ENCODE measurements at regions not wholly inside any gene's neighbourhood (a gene's known extent, or its start where the extent isn't known, plus 50 kb on each side); places are given as distances from the start of the nearest gene placed in this dataset.
A peak's percentile ranks its signal among the peaks of the same experiment; 100 is the strongest.

DNA sequence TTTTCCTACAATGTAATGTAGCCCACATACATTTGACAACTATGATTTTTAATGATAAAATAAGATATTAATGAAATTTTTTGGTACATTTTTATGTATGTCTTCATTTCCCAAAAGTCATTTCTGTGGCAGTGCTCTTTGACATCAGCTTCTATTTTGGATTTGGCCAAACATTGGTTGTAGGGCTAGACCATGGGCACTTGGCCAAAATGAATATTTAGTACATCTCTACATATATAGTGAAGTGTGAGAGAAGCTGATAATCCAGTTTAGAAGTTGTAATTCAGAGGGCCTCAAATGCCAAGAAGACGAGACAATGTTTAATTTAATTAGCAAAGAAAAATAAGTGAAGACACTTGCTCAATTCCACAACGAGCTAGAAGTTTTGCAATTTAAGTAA lies 724.9 kb upstream of the SOX9 start:
- DNase-seq (ENCODE audit: low read depth in 4 of 4, low spot score in 3 of 4), result no peak

DNA sequence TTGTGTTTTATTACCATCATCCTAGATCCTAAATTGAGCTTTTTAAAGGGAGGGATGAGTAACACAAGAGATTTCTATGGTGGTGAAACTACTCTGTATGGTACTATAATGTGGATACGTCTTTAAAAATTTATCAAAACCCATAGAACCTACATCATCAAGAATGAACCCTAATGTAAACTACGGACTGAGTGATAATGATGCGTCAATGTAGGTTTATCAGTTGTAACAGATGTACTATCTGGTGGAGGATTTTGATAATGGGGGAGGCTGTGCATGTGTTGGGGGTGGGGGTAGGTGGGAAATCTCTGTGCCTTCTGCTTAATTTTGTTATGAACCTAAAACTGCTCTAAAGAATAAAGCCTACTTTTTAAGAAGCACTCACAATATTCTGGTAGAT lies 724.1 kb upstream of the SOX9 start:
- no peak for DNase-seq (ENCODE audit: low read depth in 4 of 4, low spot score in 3 of 4)

DNA sequence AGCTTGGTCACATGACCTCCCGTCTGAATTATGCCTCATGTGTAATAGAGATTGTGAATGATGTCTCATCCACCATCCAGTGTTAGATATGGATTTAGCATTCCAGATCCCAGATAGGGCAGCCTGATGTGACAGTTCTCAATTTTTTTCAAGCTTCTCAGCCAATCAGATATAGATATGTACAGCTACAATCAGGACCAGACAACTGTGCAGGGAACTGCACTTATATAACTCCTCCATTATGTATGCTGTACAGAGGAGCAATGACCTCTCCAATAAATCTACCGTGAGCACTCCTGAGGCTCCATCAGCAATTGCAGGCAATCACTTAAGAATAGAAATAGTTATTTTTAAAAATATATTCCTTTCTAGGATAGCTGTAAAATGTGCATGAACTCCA lies 722.8 kb upstream of the SOX9 start:
- no peak for DNase-seq (ENCODE audit: low read depth in 4 of 4, low spot score in 3 of 4)

DNA sequence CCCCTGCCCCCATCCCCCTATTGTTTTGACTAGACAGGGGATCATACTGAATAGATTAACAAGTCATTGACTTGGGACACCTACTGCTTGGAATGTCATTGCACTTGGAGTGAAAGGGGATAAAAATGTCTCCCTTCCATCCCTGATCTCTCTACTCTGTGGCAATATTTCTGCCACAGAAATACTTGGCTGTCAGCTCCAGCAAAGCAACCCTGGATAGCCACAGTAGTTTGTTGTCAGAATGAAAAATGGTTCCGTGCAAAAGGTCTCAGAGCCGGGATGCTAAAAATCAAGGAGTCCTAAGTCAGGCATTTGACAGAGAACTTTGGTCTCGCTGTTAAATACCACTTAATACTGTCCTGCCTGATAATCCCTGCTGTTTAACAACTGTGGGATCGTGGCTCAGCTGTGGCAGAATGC lies 722.0 kb upstream of the SOX9 start:
- DNase-seq (ENCODE audit: low read depth in 4 of 4, low spot score in 3 of 4), result peak; percentile 15 to 47 (median 34)

DNA sequence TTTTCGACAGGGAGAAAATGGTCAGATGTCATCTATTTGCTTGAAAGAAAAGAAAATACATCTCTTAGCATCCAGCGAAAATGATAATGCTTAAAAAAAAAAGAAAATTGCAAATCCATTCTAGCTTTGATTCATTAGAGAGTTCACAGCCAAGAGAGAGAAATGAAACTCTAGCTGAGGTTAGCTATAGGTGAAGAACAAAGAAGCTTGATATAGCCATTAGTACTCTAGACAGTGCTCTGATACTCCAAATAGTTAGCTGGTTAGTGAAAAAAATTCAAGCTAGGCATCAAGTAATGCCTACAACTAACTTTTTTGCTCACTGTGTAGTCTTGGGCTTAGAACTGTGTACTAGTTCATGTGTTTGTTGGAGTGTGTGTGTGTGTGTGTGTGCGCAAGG lies 721.6 kb upstream of the SOX9 start:
- no peak for DNase-seq (ENCODE audit: low read depth in 4 of 4, low spot score in 3 of 4)

DNA sequence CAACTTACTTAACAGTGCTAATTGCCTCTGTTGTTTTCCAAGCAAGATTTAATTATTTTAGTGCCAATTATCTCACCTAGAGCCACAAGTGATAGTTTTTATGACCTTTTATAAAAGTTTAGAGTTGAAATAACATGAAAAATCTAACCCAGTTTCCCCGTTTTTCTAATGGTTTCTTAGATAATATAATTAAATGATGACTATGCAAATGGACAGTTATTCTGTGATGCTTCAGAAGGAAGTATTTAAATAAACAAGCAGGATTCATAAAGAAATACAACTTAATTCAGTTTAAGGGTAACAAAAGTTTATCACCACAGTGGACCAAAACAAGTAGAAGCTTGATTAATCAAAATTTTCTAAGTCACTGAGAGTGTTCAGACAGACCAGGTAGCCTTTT lies 721.2 kb upstream of the SOX9 start:
- no peak for DNase-seq (ENCODE audit: low read depth in 4 of 4, low spot score in 3 of 4)

DNA sequence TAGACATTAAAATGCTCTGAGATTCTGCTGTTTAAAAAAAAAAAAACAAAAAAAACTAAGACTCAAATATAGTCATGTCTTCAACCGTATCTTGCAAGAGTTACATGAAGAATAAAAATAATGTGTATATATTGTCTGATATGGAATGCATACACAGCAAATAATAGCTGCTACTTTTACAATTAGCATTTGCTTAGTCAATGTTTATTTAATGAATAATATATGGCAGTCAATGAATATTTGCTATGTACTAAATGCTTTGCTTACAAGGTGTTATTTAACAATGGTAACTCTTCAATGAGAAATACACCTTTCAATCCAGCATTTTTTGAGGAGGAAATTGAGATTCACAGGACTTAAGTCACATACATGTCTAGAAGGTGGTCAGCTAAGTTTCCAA lies 718.8 kb upstream of the SOX9 start:
- no peak for DNase-seq (ENCODE audit: low read depth in 4 of 4, low spot score in 3 of 4)

DNA sequence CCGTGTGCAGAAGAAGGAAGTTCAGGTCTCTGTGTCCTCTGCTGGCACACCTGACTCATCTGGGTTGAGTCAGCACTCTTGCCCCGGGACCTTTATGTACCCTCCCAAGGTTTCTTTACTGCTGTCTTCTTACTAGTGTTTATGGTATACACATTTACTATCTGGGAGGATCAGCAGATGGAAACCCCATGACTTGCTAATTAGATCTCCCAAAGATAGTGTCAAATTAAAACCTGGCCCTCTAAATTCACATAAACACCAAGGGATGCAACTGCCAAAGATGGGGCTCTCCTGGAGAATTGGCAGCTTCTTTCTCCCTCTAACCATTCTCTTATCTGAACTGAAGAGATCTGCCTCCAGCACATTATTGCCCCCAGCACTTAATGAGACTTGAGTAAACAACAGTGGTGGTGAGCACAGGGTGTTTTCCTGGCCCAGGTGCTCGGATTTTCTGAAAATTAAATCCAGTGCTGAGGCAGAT lies 718.1 kb upstream of the SOX9 start:
- no peak for DNase-seq (ENCODE audit: low read depth in 4 of 4, low spot score in 3 of 4)

DNA sequence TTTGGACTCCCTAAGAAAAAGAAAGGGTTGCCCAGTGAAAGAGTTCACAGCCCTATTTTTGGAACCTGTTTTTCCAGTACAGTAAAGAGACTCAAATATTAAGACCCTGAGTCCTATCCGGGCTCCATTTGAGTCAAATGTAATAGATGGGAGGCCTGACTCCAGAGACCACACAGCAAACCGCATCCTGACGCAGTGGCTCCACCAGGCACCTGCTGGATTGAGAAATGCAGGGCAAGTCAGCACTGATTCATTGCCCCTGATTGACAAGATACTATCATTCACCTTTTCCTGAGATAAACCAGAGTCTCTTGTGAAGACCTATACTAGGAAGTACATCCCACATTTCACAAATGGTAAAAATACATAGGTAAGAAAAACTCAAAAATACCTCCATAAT lies 715.7 kb upstream of the SOX9 start:
- DNase-seq (ENCODE audit: low read depth in 4 of 4, low spot score in 3 of 4), result no peak

DNA sequence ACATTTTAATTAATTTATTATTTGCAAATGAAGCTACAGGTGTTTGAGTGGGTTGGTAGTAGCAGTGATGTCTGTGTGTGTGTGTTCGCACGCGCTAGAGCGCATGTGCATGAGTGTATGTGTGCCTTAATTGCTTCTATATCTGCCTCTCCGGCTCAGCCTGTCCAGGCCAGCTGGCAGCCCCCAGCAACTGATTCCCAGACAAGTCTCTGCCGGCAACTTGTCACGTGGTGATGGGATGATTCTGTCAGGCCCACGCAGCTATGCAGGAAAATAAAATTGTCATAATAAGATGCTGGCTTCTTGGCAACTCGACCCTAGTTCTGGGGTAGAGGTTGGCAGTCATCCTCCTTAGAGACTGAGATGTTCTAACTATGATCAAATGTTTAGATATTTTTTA lies 712.8 kb upstream of the SOX9 start:
- DNase-seq (ENCODE audit: low read depth in 4 of 4, low spot score in 3 of 4), result no peak

DNA sequence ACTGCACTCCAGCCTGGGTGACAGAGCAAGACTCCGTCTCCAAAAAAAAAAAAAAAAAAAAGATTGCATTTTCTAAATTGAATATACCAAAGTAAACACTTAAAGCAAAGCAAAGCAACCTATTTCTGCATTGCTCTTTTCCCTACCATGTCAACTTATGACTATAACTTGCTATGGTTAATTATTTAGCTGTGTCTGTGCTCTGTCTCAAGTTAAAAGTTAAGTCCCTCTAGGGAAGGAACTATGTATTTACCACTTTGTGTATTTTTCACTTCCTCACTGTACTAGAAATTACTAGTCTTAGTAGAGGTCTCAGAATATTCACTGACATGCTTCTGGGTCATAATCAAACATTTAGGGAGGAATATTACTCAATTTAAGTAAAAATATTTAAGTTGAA lies 711.7 kb upstream of the SOX9 start:
- no peak for DNase-seq (ENCODE audit: low read depth in 4 of 4, low spot score in 3 of 4)

DNA sequence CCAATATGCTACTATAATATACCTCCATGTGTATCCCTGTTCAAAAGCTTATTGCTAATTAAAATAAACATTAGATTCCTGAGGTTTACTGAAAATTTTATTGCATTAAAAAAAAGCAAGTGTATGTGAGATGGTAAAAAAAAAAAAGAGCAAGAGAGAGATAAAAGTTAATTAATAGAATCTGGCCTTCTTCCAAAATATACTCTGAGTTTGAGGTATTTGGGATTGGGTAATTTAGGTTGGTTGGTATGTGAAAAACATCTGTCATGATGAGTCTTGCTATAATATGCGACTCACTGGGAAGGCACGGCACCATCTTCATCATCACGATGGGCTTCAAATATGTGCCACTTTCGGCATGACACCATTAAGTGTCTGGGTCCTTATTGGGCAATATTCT lies 711.1 kb upstream of the SOX9 start:
- DNase-seq (ENCODE audit: low read depth in 4 of 4, low spot score in 3 of 4), result no peak

DNA sequence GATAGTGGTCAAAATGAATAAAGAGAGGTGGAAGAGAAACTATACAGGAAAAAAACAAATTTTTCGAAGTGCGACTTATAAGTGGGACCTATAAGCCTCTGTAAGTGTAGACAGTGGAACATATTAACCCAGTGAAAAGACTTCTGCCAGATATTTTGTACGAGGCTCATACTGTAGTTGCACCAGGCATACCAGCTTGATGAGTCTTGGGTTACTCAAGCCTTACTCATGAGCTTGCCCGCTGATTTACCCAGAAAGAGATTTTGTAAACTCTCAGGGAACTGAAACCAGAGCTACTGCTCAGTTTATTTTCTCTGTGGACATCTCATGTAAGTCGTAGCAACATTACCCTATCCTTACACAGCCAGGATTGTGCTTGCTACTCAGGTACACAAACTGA lies 708.0 kb upstream of the SOX9 start:
- DNase-seq (ENCODE audit: low read depth in 4 of 4, low spot score in 3 of 4), result no peak

DNA sequence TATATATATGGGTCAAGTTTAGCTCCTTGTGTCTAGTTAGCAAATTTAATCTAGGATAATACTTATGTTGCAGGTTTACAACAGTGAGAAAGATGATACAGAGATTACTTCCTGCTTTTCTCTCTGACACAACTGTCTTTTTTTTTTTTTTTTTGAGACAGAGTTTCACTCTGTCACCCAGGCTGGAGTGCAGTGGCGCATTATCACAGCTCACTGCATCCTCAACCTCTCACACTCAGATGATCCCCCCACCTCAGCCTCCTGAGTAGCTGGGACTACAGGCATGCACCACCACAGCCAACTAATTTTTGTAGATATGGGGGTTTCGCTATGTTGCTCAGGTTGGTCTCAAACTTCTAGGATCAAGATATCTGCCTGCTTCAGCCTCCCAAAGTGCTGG lies 706.9 kb upstream of the SOX9 start:
- no peak for DNase-seq (ENCODE audit: low read depth in 4 of 4, low spot score in 3 of 4)

DNA sequence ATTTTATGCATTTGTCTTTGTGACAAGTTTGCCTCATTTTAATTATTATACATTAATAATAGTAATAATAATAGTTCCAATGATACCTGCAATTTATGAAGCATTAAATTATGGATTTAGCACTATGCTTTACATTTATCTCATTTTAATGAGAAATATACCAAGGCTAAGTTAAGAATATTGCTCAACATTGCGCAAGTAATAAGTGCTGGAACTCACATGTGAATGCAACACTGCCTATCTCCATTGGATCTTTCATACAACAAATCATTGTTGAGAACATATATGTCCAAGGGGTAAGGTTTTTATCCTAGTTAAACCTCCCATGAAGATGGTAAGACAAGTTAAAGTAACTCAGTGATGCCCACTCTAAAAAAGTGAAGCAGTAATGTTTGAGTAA lies 703.7 kb upstream of the SOX9 start:
- DNase-seq (ENCODE audit: low read depth in 4 of 4, low spot score in 3 of 4), result no peak

DNA sequence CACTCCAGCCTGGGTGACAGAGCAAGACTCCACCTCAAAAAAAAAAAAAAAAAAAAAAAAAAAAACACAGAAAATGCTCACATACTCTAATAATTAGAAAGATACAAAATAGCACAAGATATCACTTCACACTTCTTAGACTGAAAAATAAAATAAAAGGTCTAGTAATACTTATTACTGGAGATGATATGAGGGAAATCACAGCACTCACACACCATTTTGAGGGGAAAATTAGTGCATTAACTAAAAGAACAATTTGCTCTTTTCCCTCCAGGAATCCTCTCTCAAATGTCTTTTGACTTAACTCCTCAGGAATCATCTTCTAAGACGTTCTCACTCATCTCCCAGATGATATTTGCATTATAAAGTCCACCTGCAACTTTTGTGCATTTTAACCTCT lies 697.9 kb upstream of the SOX9 start:
- DNase-seq (ENCODE audit: low read depth in 4 of 4, low spot score in 3 of 4), result no peak

DNA sequence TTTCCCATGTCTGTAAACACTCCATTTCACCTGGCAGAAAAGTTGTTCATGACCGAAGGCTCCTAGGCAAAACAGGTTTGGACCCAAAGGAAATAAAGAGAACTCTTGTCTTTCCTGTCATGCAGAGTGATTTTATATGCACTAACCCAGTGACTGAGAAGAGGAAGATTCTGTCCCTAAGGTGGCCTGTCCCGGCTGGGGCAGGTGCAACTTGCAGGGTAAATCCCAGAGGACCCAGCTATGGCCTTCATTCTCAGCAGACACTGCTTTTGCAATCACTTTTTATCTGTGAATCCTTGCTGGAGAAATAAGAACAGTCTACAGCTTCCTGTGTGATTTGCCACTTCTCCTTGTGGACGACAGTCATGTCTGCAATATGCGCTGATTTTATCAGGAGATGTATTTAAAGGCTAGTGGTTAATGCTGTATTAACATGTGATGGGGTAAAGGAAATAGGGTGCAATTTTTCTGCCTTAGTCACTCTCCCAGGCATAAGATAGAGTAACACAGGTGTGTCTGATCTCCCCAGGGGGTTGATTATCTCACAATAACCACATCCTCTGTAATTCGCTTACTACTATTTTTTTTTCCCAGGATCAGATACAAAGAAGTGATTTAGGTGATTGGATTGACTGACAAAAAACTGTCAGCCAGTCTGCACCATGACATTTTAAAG lies 696.8 kb upstream of the SOX9 start:
- no peak for DNase-seq (ENCODE audit: low read depth in 4 of 4, low spot score in 3 of 4)

DNA sequence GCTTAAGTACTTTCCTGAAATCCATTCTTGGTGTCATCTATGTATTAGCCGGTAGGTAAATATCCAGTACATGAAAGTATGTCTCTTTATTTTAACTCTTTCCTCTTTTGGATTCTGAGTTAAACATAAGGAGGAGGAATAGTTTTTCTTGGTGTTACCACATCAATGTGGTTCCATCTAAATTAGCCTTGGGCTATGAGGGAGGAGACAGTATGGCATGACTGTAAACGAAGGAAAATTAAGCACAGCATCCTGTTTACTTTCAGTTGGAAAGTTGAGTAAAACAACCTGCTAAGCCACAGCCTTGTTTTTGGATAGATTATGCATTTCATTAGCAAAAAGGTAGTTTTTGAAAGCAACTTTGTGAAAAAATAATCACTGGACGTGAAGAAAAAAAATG lies 693.0 kb upstream of the SOX9 start:
- no peak for DNase-seq (ENCODE audit: low read depth in 4 of 4, low spot score in 3 of 4)

DNA sequence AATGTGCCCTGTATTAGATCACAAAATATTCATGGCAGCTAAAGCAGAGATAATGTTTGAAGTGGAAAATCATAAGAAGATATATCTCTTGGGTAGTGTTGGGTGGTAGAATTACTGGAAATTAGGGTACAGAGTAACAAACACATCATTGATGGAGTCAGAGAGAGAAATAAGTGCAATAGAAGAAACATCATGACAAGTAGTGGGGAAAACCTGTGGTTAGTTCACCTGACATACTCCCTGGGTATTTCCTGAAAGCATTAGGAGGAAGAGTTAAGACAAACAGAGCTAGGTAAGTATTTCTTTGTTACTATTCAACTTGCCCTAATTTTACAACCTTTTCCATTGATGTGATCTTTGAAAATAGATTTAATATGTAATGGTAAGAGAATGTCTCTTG lies 691.9 kb upstream of the SOX9 start:
- DNase-seq (ENCODE audit: low read depth in 4 of 4, low spot score in 3 of 4), result no peak

DNA sequence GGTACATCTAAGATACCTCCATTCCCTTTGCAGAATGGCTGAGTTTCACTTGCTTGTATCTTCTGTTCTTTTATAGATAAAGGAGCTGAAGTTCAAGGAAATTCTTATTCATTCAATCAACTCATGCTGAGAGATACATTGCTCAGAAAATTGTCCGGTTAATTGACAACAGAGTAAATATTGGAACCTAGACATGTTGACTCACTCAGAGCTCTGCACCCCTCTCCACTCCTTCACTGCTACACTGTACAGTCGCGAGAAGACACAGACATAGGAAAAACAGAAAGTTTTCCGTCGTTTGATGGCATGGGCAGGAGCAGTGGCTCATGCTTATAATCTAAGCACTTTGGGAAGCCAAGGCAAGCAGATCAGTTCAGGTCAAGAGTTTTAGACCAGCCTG lies 690.5 kb upstream of the SOX9 start:
- no peak for DNase-seq (ENCODE audit: low read depth in 4 of 4, low spot score in 3 of 4)

DNA sequence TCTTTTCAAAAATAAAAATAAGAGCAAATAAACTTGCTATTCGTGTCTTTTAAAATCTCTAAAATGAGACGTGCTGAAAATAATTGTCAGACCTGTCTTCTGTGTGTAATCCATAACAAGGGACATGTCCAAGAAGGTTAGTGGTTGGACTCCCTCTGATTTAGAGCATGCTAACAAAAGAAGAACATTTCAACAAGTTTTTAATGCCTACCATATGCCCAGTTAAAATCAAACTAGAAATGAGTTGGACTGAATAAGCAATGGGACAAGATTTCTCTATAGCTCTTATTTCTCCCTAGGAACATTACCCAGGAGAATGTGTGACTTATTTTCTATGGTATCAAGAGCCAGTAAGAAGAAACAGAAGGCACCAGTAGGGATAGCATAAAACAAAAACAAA lies 689.7 kb upstream of the SOX9 start:
- DNase-seq (ENCODE audit: low read depth in 4 of 4, low spot score in 3 of 4), result no peak

DNA sequence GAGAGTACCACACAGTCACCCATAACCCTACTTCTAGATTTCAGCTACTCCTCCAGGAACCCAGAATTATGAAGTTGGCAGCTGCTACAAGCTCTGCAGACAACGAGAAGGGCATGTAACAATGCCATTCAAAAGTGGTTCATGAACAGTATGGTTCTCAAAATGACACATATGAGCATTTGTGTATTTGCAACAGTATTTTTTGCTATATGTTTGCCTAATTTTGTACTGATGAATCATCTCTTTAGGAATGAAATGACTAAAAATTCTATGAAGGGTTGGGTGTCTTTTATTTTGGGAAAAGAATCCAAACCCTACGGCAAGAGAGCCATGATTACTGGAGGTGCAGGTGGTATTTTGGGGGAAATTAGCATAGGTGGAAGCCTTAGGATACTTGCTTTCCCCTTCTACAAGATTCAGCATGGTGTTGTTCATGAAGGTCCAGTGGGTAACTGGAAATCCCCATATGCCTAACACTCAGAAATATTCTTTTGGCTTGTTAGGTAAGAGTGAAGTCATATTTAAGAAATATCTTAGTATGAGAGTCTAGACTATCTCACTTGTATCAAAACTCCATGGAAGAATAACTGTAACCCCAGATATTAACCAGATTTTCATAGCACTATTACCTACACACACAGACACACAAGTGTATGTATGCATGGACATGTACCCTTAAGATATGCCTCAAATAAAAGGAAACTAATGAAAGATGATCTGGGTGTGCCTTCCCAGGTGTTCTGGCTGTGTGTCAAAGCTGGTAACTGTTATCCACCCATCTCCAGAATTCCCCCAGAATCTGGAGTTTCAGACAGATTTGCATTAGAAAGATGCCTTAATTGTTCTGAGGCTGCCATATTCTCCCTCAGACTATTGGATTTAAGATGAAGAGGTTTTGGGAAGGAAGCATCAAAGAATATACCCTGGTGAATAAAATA lies 688.2 kb upstream of the SOX9 start:
- DNase-seq (ENCODE audit: low read depth in 4 of 4, low spot score in 3 of 4), result no peak

Data from right renal pelvis (tissue), 4 donors.